ENCODE measurements at regions not wholly inside any gene's neighbourhood (a gene's known extent, or its start where the extent isn't known, plus 50 kb on each side); places are given as distances from the start of the nearest gene placed in this dataset.

DNA sequence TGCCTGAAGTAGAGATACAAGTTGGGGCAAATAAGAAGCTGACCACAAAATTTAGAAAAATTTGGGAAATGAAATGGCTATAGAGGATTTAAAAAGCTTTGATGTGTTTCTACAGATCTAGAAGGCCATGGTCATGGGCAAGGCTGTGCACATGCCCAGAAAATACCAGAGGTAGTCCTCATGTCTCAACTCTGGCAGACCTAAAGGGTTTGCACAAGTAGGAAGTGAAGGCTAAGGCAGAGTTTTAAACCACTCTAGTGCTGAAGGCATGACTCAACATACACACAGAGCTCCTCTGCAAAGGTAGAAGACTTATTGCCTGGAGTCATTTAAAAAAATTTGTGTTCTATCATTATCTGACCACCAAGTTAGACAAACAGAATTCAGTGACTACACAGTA, 364.6 kb downstream of the CCSER2 start:
- Mint-ChIP-seq H3K36me3 (ENCODE audit: insufficient read depth in 1 of 3, low read depth in 3 of 3) (peaks cover 0 to 2% (median 0%) of the 10 kb centered on the region in 3 experiments; a peak in 1 of 7 replicates), H3K4me1 (peaks cover 0 to under 1% of the 10 kb centered on the region in 2 experiments; a peak in 2 of 4 replicates), H3K27ac (no peak overlapping the region), H3K4me3 (no peak overlapping the region), H3K27me3 (ENCODE audit: low read depth) (no peaks in the 10 kb centered on the region), H3K9me3 (peaks cover 4 to 7% of the 10 kb centered on the region in 2 experiments; a peak in 4 of 5 replicates)
- Histone ChIP-seq H3K79me1 (ENCODE audit: insufficient read depth, low read depth, low read length, poor library complexity, severe bottlenecking) (no peaks in the 10 kb centered on the region), H3K4me1 (ENCODE audit: insufficient read depth, low read length) (no peaks in the 10 kb centered on the region), H3K9me3 (ENCODE audit: control insufficient read depth, low read depth, low read length) (no peaks in the 10 kb centered on the region), H3K9ac (ENCODE audit: extremely low read depth, insufficient read length, low read length) (no peak overlapping the region), H3T11ph (ENCODE audit: low read length) (no peak overlapping the region), H2AK5ac (ENCODE audit: insufficient read length, low read length) (no peak overlapping the region), H3K79me2 (ENCODE audit: insufficient read depth, low read length) (no peaks in the 10 kb centered on the region), H3K27me3 (ENCODE audit: insufficient read depth, low read length) (no peaks in the 10 kb centered on the region), H2AFZ (ENCODE audit: low read length) (no peak overlapping the region), H2BK5ac (ENCODE audit: insufficient read length, low read length) (no peak overlapping the region), H3K18ac (ENCODE audit: insufficient read length, low read depth, low read length) (no peak overlapping the region), H4K5ac (ENCODE audit: insufficient read length, low read depth, low read length) (no peak overlapping the region), H2BK15ac (ENCODE audit: low read depth, low read length) (no peak overlapping the region), H3K27ac (ENCODE audit: insufficient read length, low read depth, low read length) (no peak overlapping the region), H2BK120ac (ENCODE audit: low read depth, low read length, poor library complexity, severe bottlenecking) (no peak overlapping the region), H2BK20ac (ENCODE audit: low read depth, low read length, poor library complexity, severe bottlenecking) (no peak overlapping the region), H4K8ac (replicated peaks; ENCODE audit: insufficient read length, low read depth, low read length) (no peak overlapping the region), H3K4ac (ENCODE audit: low read depth, low read length) (no peak overlapping the region), H3K23ac (ENCODE audit: insufficient read length, low read depth, low read length) (no peak overlapping the region), H3K14ac (ENCODE audit: insufficient read depth, low read length) (no peak overlapping the region), H3K4me2 (ENCODE audit: insufficient read depth, insufficient read length, low read length) (no peak overlapping the region), H3K23me2 (ENCODE audit: insufficient read length, low read depth, low read length, poor library complexity, severe bottlenecking) (no peaks in the 10 kb centered on the region), H4K91ac (ENCODE audit: insufficient read length, low read depth, low read length) (no peak overlapping the region), H4K20me1 (ENCODE audit: control insufficient read depth, insufficient read depth, insufficient read length) (no peaks in the 10 kb centered on the region), H2BK12ac (ENCODE audit: insufficient read length, low read depth, low read length) (no peak overlapping the region), H3K56ac (ENCODE audit: insufficient read length, low read depth, low read length) (no peak overlapping the region)
- DNase-seq = no peak
- TF ChIP-seq, protein P1, sequence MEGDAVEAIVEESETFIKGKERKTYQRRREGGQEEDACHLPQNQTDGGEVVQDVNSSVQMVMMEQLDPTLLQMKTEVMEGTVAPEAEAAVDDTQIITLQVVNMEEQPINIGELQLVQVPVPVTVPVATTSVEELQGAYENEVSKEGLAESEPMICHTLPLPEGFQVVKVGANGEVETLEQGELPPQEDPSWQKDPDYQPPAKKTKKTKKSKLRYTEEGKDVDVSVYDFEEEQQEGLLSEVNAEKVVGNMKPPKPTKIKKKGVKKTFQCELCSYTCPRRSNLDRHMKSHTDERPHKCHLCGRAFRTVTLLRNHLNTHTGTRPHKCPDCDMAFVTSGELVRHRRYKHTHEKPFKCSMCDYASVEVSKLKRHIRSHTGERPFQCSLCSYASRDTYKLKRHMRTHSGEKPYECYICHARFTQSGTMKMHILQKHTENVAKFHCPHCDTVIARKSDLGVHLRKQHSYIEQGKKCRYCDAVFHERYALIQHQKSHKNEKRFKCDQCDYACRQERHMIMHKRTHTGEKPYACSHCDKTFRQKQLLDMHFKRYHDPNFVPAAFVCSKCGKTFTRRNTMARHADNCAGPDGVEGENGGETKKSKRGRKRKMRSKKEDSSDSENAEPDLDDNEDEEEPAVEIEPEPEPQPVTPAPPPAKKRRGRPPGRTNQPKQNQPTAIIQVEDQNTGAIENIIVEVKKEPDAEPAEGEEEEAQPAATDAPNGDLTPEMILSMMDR (conservative IDR thresholded peaks at IDR 0.05) = no peak

Measured in H9 (cell line).